HEK293 (cell line): ENCODE measurements at regions not wholly inside any gene's neighbourhood (a gene's known extent, or its start where the extent isn't known, plus 50 kb on each side); places are given as distances from the start of the nearest gene placed in this dataset.
A peak's percentile ranks its signal among the peaks of the same experiment; 100 is the strongest.

Source experiments
- CTCF ChIA-PET: fragments of 350-600 bp; formaldehyde crosslinking; extraction: SDS; loops from one replicate; lab custom pipeline; 2021; ENCODE audit warnings: antibody characterized with exemption; lab: Yijun Ruan, JAX
- POLR2A ChIA-PET: fragments of 300-600 bp; formaldehyde crosslinking; extraction: SDS; loops from one replicate; lab custom pipeline; 2020; ENCODE audit warnings: antibody characterized with exemption, inconsistent platforms; lab: Yijun Ruan, JAX
- H3K27ac ChIP-seq: fragments of 200-500 bp; sonication (Bioruptor generic); 2 replicates; pipeline ENCODE4 v1.5.1; 2014; ENCODE audit warnings: low read depth, low read length, control low read depth, inconsistent platforms; ENCODE audit errors: extremely low read depth
- H3K36me3 ChIP-seq, 2 experiments: fragments of 200-500 bp in 1 of 2; sonication (Bioruptor generic) in 1 of 2; 1 replicate in 1 of 2; 2 replicates in 1 of 2; pipeline ENCODE4 v1.5.1; 2014 to 2017; ENCODE audit warnings: inconsistent platforms in 2 of 2, low read length in 2 of 2; ENCODE audit not compliant: control insufficient read depth in 2 of 2, insufficient read depth in 1 of 2
- H3K4me1 ChIP-seq: fragments of 200-500 bp; sonication (Bioruptor generic); 2 replicates; pipeline ENCODE4 v1.5.1; 2014; ENCODE audit warnings: mild to moderate bottlenecking, low read length, inconsistent platforms; ENCODE audit not compliant: control insufficient read depth, insufficient read depth
- H3K4me3 ChIP-seq: 2 replicates; pipeline ENCODE4 v1.5.1; 2011; ENCODE audit warnings: low read depth, mild to moderate bottlenecking, control low read depth, low read length, moderate library complexity
- H3K9me3 ChIP-seq: fragments of 200-500 bp; sonication (Bioruptor generic); 2 replicates; pipeline ENCODE4 v1.5.1; 2014; ENCODE audit warnings: low read depth, low read length, inconsistent platforms; ENCODE audit not compliant: control insufficient read depth, insufficient read depth
- BCL11B ChIP-seq: fragments of 450-650 bp; formaldehyde crosslinking; IDR thresholded peaks from 2 replicates; pipeline ENCODE4 v1.5.1; 2016; ENCODE audit warnings: low read depth, missing biosample characterization, missing genetic modification characterization
- ELK4 ChIP-seq: IDR thresholded peaks from 2 replicates; pipeline ENCODE4 v1.6.1; 2011; ENCODE audit warnings: mild to moderate bottlenecking, low read depth, low read length, borderline replicate concordance
- PRDM6 ChIP-seq: fragments of 450-650 bp; formaldehyde crosslinking; IDR thresholded peaks from 2 replicates; pipeline ENCODE4 v1.5.1; 2017; ENCODE audit warnings: missing biosample characterization, missing genetic modification characterization
- TRIM28 ChIP-seq: IDR thresholded peaks from 2 replicates; pipeline ENCODE4 v1.6.1; 2011; ENCODE audit warnings: low read length, control low read depth, borderline replicate concordance
- WT1 ChIP-seq: fragments of 450-650 bp; formaldehyde crosslinking; IDR thresholded peaks from 2 replicates; pipeline ENCODE4 v1.5.1; 2016; ENCODE audit warnings: missing biosample characterization, missing genetic modification characterization
- ZBTB20 ChIP-seq: fragments of 450-650 bp; formaldehyde crosslinking; IDR thresholded peaks from 2 replicates; pipeline ENCODE4 v1.5.1; 2016; ENCODE audit warnings: missing biosample characterization, missing genetic modification characterization
- ZNF114 ChIP-seq: fragments of 450-650 bp; formaldehyde crosslinking; IDR thresholded peaks from 2 replicates; pipeline ENCODE4 v1.5.0; 2017; ENCODE audit warnings: missing biosample characterization, missing genetic modification characterization
- ZNF121 ChIP-seq: fragments of 450-650 bp; formaldehyde crosslinking; IDR thresholded peaks from 2 replicates; pipeline ENCODE4 v1.5.1; 2016; ENCODE audit warnings: missing biosample characterization, missing genetic modification characterization
- ZNF157 ChIP-seq: fragments of 450-650 bp; formaldehyde crosslinking; IDR thresholded peaks from 2 replicates; pipeline ENCODE4 v1.5.1; 2016; ENCODE audit warnings: missing biosample characterization, missing genetic modification characterization
- ZNF169 ChIP-seq: fragments of 450-650 bp; formaldehyde crosslinking; IDR thresholded peaks from 2 replicates; pipeline ENCODE4 v1.5.1; 2016; ENCODE audit warnings: missing biosample characterization, missing genetic modification characterization
- ZNF19 ChIP-seq: fragments of 450-650 bp; formaldehyde crosslinking; IDR thresholded peaks from 2 replicates; pipeline ENCODE4; 2016; ENCODE audit warnings: missing biosample characterization, missing genetic modification characterization, low read depth
- ZNF248 ChIP-seq: fragments of 450-650 bp; formaldehyde crosslinking; IDR thresholded peaks from 2 replicates; pipeline ENCODE4 v1.5.1; 2017; ENCODE audit warnings: missing biosample characterization, missing genetic modification characterization
- ZNF302 ChIP-seq: fragments of 450-650 bp; formaldehyde crosslinking; IDR thresholded peaks from 2 replicates; pipeline ENCODE4 v1.5.1; 2016; ENCODE audit warnings: missing biosample characterization, missing genetic modification characterization, low read depth
- ZNF341 ChIP-seq: fragments of 450-650 bp; formaldehyde crosslinking; IDR thresholded peaks from 2 replicates; pipeline ENCODE4; 2016; ENCODE audit warnings: low read depth, missing biosample characterization, missing genetic modification characterization
- ZNF501 ChIP-seq: fragments of 450-650 bp; formaldehyde crosslinking; IDR thresholded peaks from 2 replicates; pipeline ENCODE4 v1.5.1; 2016; ENCODE audit warnings: missing biosample characterization, missing genetic modification characterization
- ZNF530 ChIP-seq: fragments of 450-650 bp; formaldehyde crosslinking; IDR thresholded peaks from 2 replicates; pipeline ENCODE4 v1.5.1; 2016; ENCODE audit warnings: low read depth, missing biosample characterization, missing genetic modification characterization
- ZNF580 ChIP-seq: fragments of 450-650 bp; formaldehyde crosslinking; IDR thresholded peaks from 2 replicates; pipeline ENCODE4 v1.5.1; 2016; ENCODE audit warnings: missing biosample characterization, missing genetic modification characterization
- ZNF610 ChIP-seq: fragments of 450-650 bp; formaldehyde crosslinking; IDR thresholded peaks from 2 replicates; pipeline ENCODE4 v1.5.1; 2016; ENCODE audit warnings: missing biosample characterization, missing genetic modification characterization, borderline replicate concordance
- ZNF629 ChIP-seq: fragments of 450-650 bp; formaldehyde crosslinking; IDR thresholded peaks from 2 replicates; pipeline ENCODE4 v1.5.1; 2017; ENCODE audit warnings: missing biosample characterization, missing genetic modification characterization
- ZNF654 ChIP-seq: fragments of 450-650 bp; formaldehyde crosslinking; IDR thresholded peaks from 2 replicates; pipeline ENCODE4 v1.5.1; 2016; ENCODE audit warnings: low read depth, missing biosample characterization, missing genetic modification characterization
- ZNF704 ChIP-seq: fragments of 450-650 bp; formaldehyde crosslinking; IDR thresholded peaks from 2 replicates; pipeline ENCODE4 v1.5.1; 2016; ENCODE audit warnings: missing biosample characterization, missing genetic modification characterization
- ZNF707 ChIP-seq: fragments of 450-650 bp; formaldehyde crosslinking; IDR thresholded peaks from 2 replicates; pipeline ENCODE4 v1.5.1; 2016; ENCODE audit warnings: missing biosample characterization, missing genetic modification characterization
- ZNF792 ChIP-seq: fragments of 450-650 bp; formaldehyde crosslinking; IDR thresholded peaks from 2 replicates; pipeline ENCODE4 v1.5.1; 2016; ENCODE audit warnings: missing biosample characterization, missing genetic modification characterization
- ZNF837 ChIP-seq: fragments of 450-650 bp; formaldehyde crosslinking; IDR thresholded peaks from 2 replicates; pipeline ENCODE4 v1.5.1; 2016; ENCODE audit warnings: missing biosample characterization, missing genetic modification characterization
- ZSCAN23 ChIP-seq: fragments of 450-650 bp; formaldehyde crosslinking; IDR thresholded peaks from 2 replicates; pipeline ENCODE4 v1.5.1; 2016; ENCODE audit warnings: missing biosample characterization, missing genetic modification characterization
- ZSCAN5A ChIP-seq: fragments of 450-650 bp; formaldehyde crosslinking; IDR thresholded peaks from 2 replicates; pipeline ENCODE4 v1.5.1; 2016; ENCODE audit warnings: missing biosample characterization, missing genetic modification characterization

GRCh38 chrX:63932006-63932405 is 147.0 kb upstream of the ARHGEF9 start:
- Histone ChIP-seq H3K9me3 (no peaks in the 10 kb centered on the region; the same call in 1 of the 2 replicates), H3K36me3 (no peaks in the 10 kb centered on the region), H3K4me3 (no peak overlapping the region), H3K4me1 (no peaks in the 10 kb centered on the region), H3K27ac (no peak overlapping the region)
- CTCF ChIA-PET: interaction anchor here (0.6 to 1.4 kb wide), 3 partner anchors 10 to 258 kb away, joined by 3 read pairs; no protein-coding TSS in a partner anchor
- POLR2A ChIA-PET: no interaction called here
- no peak for TF ChIP-seq PRDM6 (tag by site-specific recombination)
- TF ChIP-seq ZNF707: no peak
- TF ChIP-seq ZNF530 (tag by site-specific recombination): no peak
- no peak for TF ChIP-seq ZNF792 (tag by site-specific recombination)
- no peak for TF ChIP-seq WT1 (tag by site-specific recombination)
- TF ChIP-seq TRIM28: no peak
- no peak for TF ChIP-seq ZNF610 (tag by site-specific recombination)
- no peak for TF ChIP-seq ZNF248 (tag by site-specific recombination)
- TF ChIP-seq ZNF341 (tag by site-specific recombination): no peak
- TF ChIP-seq ZNF580 (tag by site-specific recombination): no peak
- no peak for TF ChIP-seq ZNF501 (tag by site-specific recombination)
- no peak for TF ChIP-seq ZNF704 (tag by site-specific recombination)
- no peak for TF ChIP-seq ZNF837 (tag by site-specific recombination)
- no peak for TF ChIP-seq ZNF114 (tag by site-specific recombination)
- TF ChIP-seq ZBTB20 (tag by site-specific recombination): no peak

GRCh38 chrX:63930140-63930539 is 145.1 kb upstream of the ARHGEF9 start:
- Histone ChIP-seq H3K9me3 (no peaks in the 10 kb centered on the region; the same call in 1 of the 2 replicates), H3K4me1 (no peaks in the 10 kb centered on the region), H3K4me3 (no peak overlapping the region), H3K36me3 (no peaks in the 10 kb centered on the region), H3K27ac (no peak overlapping the region)
- ChIA-PET POLR2A (no interaction called here), CTCF (interaction anchor here (0.8 to 1.4 kb wide), 3 partner anchors 11 to 416 kb away, joined by 3 to 5 read pairs (median 4); no protein-coding TSS in a partner anchor)
- TF ChIP-seq BCL11B (tag by site-specific recombination): no peak
- peak; percentile 19; the same call in 1 of the 2 replicates for TF ChIP-seq ZNF654 (tag by site-specific recombination)

GRCh38 chrX:63929608-63930007 is 144.6 kb upstream of the ARHGEF9 start:
- no peaks in the 10 kb centered on the region; the same call in 1 of the 2 replicates for H3K9me3 ChIP-seq
- no peak overlapping the region for H3K27ac ChIP-seq
- CTCF ChIA-PET: interaction anchor here (0.7 to 1.4 kb wide), 4 partner anchors 10 to 703 kb away, joined by 3 to 4 read pairs (median 4); no protein-coding TSS in a partner anchor
- H3K36me3 ChIP-seq: no peaks in the 10 kb centered on the region
- H3K4me3 ChIP-seq: no peak overlapping the region
- POLR2A ChIA-PET: no interaction called here
- H3K4me1 ChIP-seq: no peaks in the 10 kb centered on the region
- TF ChIP-seq ZNF302 (tag by site-specific recombination) (no peak), ELK4 (no peak), PRDM6 (tag by site-specific recombination) (no peak), ZNF19 (tag by site-specific recombination) (no peak), ZNF169 (tag by site-specific recombination) (no peak), ZNF121 (tag by site-specific recombination) (no peak), ZSCAN5A (tag by site-specific recombination) (no peak), ZSCAN23 (tag by site-specific recombination) (no peak), ZNF610 (tag by site-specific recombination) (no peak), ZNF157 (tag by site-specific recombination) (no peak), ZNF629 (tag by site-specific recombination) (no peak)
